ENCODE measurements at regions not wholly inside any gene's neighbourhood (a gene's known extent, or its start where the extent isn't known, plus 50 kb on each side); places are given as distances from the start of the nearest gene placed in this dataset.
"Not testable (repeated sequence)": the region's sequence is repeated elsewhere in the genome, so short reads cannot be mapped to it uniquely, and the experiment has no call there.

GRCh38 chr4:94099141-94099540, 108.5 kb upstream of the SMARCAD1 start:
- TF ChIP-seq PATZ1 (CRISPR knock-in tag; IDR thresholded peaks at IDR 0.05; ENCODE audit: borderline replicate concordance); RARB (CRISPR knock-in tag; IDR thresholded peaks at IDR 0.05); GLIS3 (CRISPR knock-in tag; IDR thresholded peaks at IDR 0.05); TCF4 (CRISPR knock-in tag; IDR thresholded peaks at IDR 0.05; ENCODE audit: borderline replicate concordance): not testable (repeated sequence)
